Gastrocnemius medialis (tissue), 4 donors: ENCODE measurements at regions not wholly inside any gene's neighbourhood (a gene's known extent, or its start where the extent isn't known, plus 50 kb on each side); places are given as distances from the start of the nearest gene placed in this dataset.
"Not testable (repeated sequence)": the region's sequence is repeated elsewhere in the genome, so short reads cannot be mapped to it uniquely, and the experiment has no call there.

Experiments used
- ATAC-seq, 2 donors: fragments of 150-250 bp; one replicate each; pipeline ENCODE4 v1.9.1; 2016
- DNase-seq, 2 donors: peaks; one replicate each; pipeline ENCODE4 v3.0.0-alpha.2; 2019
- H3K27ac ChIP-seq, 4 donors: fragments of 200-600 bp; sonication (generic); 1 replicate in 1 of 4; 2 replicates in 3 of 4; pipeline ENCODE4 v1.5.1; 2016 to 2018; ENCODE audit warnings: mild to moderate bottlenecking in 2 of 4, moderate library complexity in 1 of 4
- H3K27me3 ChIP-seq, 3 donors: fragments of 200-600 bp; sonication (generic) in 2 of 3; 1 replicate in 1 of 3; 2 replicates in 2 of 3; pipeline versions ENCODE4 v1.5.1 to v1.6.0; 2016 to 2019; ENCODE audit warnings: mild to moderate bottlenecking in 1 of 3, moderate library complexity in 1 of 3
- H3K36me3 ChIP-seq, 2 donors: fragments of 200-600 bp; sonication (generic) in 1 of 2; one replicate each; pipeline ENCODE4 v1.5.1; 2017 to 2018
- H3K4me1 ChIP-seq, 2 donors: fragments of 200-600 bp; sonication (generic) in 1 of 2; one replicate each; pipeline ENCODE4 v1.5.1; 2016 to 2017; ENCODE audit warnings: mild to moderate bottlenecking in 2 of 2
- H3K4me3 ChIP-seq, 4 donors: fragments of 200-600 bp; sonication (generic) in 3 of 4; 1 replicate in 1 of 4; 2 replicates in 3 of 4; pipeline ENCODE4 v1.5.1; 2016 to 2019; ENCODE audit warnings: mild to moderate bottlenecking in 2 of 4
- H3K9me3 ChIP-seq, 3 donors: fragments of 200-600 bp; sonication (generic) in 2 of 3; 1 replicate in 1 of 3; 2 replicates in 2 of 3; pipeline ENCODE4 v1.5.1; 2016 to 2019
- in situ Hi-C, 4 donors: fragments of 200-750 bp; cut with MboI; loops; one replicate each; pipeline versions ENCODE4 v1.15.0 to v1.8.0; 2017; ENCODE audit warnings: low sequenced_read_pairs in 4 of 4
- intact Hi-C: fragments of 100-400 bp; cut with DNase I; formaldehyde crosslinking; loops from one replicate; pipeline ENCODE4 v1.15.1; 2023; ENCODE audit warnings: low total_unique reads

GRCh38 chr10:46753763-46754162 lies 157.5 kb upstream of the PTPN20 start:
- H3K27ac ChIP-seq, in situ Hi-C loops, DNase-seq, ATAC-seq, H3K36me3 ChIP-seq, H3K27me3 ChIP-seq, H3K4me1 ChIP-seq, H3K4me3 ChIP-seq, intact Hi-C loops, H3K9me3 ChIP-seq: not testable (repeated sequence)

DNA sequence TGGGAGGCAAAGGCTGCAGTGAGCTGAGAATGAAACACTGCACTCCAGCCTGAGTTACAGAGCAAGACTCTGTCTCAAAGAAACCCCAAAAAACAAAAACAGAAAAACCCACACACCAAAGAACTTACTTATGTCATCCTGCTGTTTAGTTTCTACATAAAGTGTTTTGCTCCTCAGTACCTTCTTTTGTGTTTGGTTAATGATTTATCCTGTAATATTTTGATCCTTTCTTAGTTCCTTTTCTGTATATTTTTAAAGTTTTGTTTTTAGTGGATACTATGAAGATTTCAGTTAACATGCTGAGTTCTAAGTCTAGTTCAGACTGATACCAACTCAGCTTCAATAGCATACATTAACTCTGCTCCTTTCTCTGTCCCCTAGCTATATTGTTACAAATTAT lies 149.8 kb upstream of the PTPN20 start:
- ATAC-seq, H3K4me3 ChIP-seq, H3K27me3 ChIP-seq, H3K36me3 ChIP-seq, in situ Hi-C loops, H3K9me3 ChIP-seq, DNase-seq, H3K4me1 ChIP-seq, H3K27ac ChIP-seq, intact Hi-C loops: not testable (repeated sequence)

DNA sequence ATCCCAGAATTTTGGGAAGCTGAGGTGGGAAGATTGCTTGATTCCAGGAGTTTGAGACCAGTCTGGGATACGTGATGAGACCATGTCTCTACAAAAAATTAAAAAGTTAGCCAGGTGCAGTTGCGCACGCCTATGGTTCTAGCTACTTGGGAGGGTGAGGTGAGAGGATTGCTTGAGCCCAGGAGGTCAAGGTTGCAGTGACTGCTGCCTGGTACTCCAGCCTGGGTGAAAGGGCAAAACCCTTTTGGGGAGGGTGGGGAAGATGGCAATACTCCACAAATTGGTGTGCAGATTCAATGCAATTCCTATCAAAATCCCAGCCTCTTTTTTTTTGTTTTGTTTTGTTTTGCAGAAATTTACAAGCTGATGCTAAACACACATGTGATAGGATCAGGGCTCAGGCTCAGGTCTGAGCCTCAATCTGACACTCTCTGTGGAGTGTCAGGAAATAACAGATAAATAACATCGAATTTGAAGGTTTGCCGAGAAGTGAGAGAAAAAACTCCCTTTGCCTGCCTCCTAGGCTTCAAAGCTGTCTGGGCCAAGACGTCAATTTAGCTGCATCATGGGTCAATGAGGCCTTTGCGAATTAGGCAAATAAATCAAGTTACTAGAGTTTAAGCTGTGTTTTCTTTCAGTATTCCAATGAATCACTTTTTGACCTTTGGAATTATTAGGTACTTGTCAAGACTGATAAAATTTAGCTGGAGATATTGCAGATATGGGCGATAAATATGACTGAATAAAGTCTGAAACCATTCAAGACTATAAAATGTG lies 142.5 kb upstream of the PTPN20 start:
- H3K36me3 ChIP-seq, H3K4me1 ChIP-seq, H3K4me3 ChIP-seq, intact Hi-C loops, ATAC-seq, H3K27ac ChIP-seq, in situ Hi-C loops, H3K27me3 ChIP-seq, DNase-seq, H3K9me3 ChIP-seq: not testable (repeated sequence)

DNA sequence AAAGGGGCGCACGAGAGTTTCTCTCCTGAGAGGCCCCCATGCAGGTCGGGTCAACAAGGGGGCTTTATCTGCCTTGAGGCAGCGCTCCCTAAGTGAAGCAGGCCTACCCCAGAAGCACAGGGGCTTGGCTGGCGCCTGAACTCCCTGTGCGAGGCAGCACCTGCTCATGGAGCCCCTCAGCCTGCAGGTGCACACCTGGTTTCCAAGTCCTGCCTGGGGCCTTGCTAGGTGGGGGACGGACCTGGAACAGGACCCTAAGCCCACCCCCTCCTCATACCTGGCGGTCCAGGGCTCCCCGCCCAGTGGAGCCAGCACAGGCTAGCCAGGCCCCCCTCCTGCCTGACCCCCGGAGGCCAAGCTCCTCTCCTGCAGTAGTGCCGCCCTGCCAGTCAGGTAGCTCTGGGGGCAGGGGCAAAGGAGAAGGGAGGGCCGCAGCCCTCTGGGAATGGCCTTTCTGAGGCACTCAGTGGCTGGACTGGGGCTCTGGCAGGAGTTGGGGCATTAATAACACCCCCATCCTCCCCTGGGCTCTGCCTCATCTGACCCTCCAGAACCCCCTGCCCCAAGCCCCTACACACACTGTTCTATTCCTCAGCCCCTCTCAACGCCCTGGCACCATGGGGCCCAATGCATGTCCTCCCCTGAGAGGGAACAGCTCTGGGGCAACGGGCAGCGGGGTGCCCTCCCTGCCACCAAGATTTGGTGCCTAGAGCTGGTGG lies 137.9 kb upstream of the PTPN20 start:
- H3K9me3 ChIP-seq, ATAC-seq, H3K4me1 ChIP-seq, H3K36me3 ChIP-seq, intact Hi-C loops, H3K27me3 ChIP-seq, H3K4me3 ChIP-seq, DNase-seq, in situ Hi-C loops, H3K27ac ChIP-seq: not testable (repeated sequence)

- H3K4me1 ChIP-seq, intact Hi-C loops, H3K36me3 ChIP-seq, H3K4me3 ChIP-seq, in situ Hi-C loops, DNase-seq, H3K27ac ChIP-seq, H3K9me3 ChIP-seq, ATAC-seq, H3K27me3 ChIP-seq: not testable (repeated sequence)
Observed at GRCh38 chr10:46773897-46774236, 137.4 kb upstream of the PTPN20 start.

- H3K27ac ChIP-seq, H3K36me3 ChIP-seq, intact Hi-C loops, ATAC-seq, DNase-seq, H3K27me3 ChIP-seq, H3K4me3 ChIP-seq, in situ Hi-C loops, H3K4me1 ChIP-seq, H3K9me3 ChIP-seq: not testable (repeated sequence)
Observed at GRCh38 chr10:46774366-46774765, 136.9 kb upstream of the PTPN20 start.

- H3K4me3 ChIP-seq, in situ Hi-C loops, DNase-seq, ATAC-seq, H3K9me3 ChIP-seq, H3K36me3 ChIP-seq, H3K27me3 ChIP-seq, H3K4me1 ChIP-seq, H3K27ac ChIP-seq, intact Hi-C loops: not testable (repeated sequence)
Observed at GRCh38 chr10:46774945-46775667, 136.1 kb upstream of the PTPN20 start.

GRCh38 chr10:46775668-46776059 lies 135.6 kb upstream of the PTPN20 start:
- H3K36me3 ChIP-seq, ATAC-seq, H3K27me3 ChIP-seq, DNase-seq, in situ Hi-C loops, H3K4me1 ChIP-seq, H3K4me3 ChIP-seq, H3K27ac ChIP-seq, intact Hi-C loops, H3K9me3 ChIP-seq: not testable (repeated sequence)

DNA sequence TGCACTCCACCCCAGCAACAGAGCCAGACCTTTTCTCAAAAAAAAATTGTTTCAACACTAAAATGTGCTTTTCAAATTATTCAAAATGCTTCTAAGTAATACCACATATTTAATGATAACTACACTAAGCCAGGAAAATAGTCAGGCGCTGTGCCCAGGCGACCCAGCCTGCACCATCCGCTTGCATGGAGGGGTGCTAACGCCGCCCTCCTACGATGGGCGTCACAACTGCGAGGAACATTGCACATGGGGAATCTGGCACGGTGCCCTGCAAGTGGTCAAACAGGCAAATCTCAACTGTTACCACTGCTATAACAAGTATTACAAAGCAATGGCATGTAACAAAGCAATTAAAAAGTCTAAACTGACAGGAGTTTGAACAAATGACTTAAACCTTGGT lies 131.7 kb upstream of the PTPN20 start:
- in situ Hi-C loops, DNase-seq, H3K4me1 ChIP-seq, H3K27me3 ChIP-seq, intact Hi-C loops, H3K27ac ChIP-seq, H3K4me3 ChIP-seq, ATAC-seq, H3K36me3 ChIP-seq, H3K9me3 ChIP-seq: not testable (repeated sequence)

GRCh38 chr10:46780164-46780563 lies 131.1 kb upstream of the PTPN20 start:
- H3K4me3 ChIP-seq, DNase-seq, H3K36me3 ChIP-seq, intact Hi-C loops, H3K4me1 ChIP-seq, H3K9me3 ChIP-seq, in situ Hi-C loops, ATAC-seq, H3K27me3 ChIP-seq, H3K27ac ChIP-seq: not testable (repeated sequence)

GRCh38 chr10:46781001-46781400 lies 130.2 kb upstream of the PTPN20 start:
- H3K36me3 ChIP-seq, in situ Hi-C loops, H3K9me3 ChIP-seq, H3K4me3 ChIP-seq, H3K27ac ChIP-seq, H3K27me3 ChIP-seq, H3K4me1 ChIP-seq, intact Hi-C loops, ATAC-seq, DNase-seq: not testable (repeated sequence)
